SKM-1 (cell line): ENCODE measurements at regions not wholly inside any gene's neighbourhood (a gene's known extent, or its start where the extent isn't known, plus 50 kb on each side); places are given as distances from the start of the nearest gene placed in this dataset.

Experiments
- DNase-seq: peaks from one replicate; lab custom pipeline; 2025; ENCODE audit not compliant: unreplicated experiment; lab: John Stamatoyannopoulos, UW

DNA sequence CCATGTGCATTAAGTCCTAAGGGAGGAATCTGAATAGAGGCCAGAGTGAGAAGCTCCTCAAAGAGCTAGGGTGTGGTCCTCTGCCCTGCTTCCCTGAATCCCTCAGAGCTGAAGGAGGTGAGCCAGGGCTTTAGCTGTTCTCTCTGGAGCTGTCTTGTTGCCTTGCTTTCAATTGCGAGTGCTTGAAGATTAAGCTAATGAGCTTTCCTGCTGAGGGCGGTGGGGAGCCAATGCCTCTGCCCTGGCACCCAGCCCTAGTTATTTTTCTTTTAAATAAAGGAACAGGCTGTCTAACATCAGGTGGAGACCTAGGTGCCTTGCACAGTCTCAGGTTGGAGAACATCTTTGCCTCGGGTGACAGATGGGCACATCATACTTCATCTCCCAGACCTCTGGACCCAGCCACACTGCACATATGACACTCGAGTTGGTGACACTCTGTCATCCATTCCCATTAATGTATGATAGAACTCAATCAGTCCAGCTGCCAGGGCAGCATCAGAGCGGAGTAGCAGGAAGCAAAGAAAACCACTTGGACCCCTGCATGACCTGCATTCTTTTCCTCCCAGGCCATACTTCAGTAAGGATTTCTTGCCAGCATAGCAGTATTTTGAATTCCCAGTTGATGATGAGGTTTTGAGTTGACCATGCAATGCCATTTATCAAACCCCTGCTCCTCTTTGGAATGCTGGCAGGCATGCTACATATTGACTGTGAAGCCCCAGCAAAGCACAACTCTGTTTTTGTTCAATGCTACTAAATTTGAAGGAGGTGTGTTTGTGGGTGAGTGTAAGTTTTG lies 292.7 kb downstream of the RNF144A start:
- DNase-seq: no peak

GRCh38 chr2:7210712-7211111 lies 293.5 kb downstream of the RNF144A start:
- DNase-seq: no peak

DNA sequence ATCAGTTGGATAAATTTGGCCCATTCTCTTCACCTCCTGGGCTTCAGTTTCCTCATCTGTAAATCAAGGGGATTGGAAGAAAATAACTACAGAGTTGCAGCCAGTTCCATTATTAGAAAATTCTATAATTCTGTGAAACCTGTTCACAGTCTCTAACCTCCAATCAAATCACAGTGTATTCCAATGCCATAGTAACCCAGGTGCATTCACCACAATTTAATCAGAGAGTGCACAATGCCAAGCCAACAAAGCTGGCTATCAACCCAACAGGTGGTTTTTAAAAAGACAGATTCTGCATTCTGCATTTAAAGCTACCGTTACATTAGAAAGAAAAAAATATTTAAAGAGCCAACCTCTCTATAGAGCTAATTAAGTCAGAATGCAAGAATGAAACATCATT lies 308.6 kb downstream of the RNF144A start:
- no peak for DNase-seq

- DNase-seq: no peak
Observed at GRCh38 chr2:7226501-7226900, 309.3 kb downstream of the RNF144A start.

GRCh38 chr2:7233126-7233525 lies 315.9 kb downstream of the RNF144A start:
- no peak for DNase-seq

- DNase-seq: no peak
Observed at GRCh38 chr2:7237466-7237865, 320.3 kb downstream of the RNF144A start.

GRCh38 chr2:7239078-7239477 lies 321.9 kb downstream of the RNF144A start:
- no peak for DNase-seq

- DNase-seq: no peak
Observed at GRCh38 chr2:7241041-7241745, 324.0 kb downstream of the RNF144A start.

GRCh38 chr2:7242189-7242867 lies 325.1 kb downstream of the RNF144A start:
- DNase-seq: peak; percentile 21

GRCh38 chr2:7243276-7243675 lies 326.1 kb downstream of the RNF144A start:
- peak; percentile 56 for DNase-seq

- no peak for DNase-seq
Observed at GRCh38 chr2:7256377-7256776, 339.2 kb downstream of the RNF144A start.

GRCh38 chr2:7262727-7263126 lies 345.5 kb downstream of the RNF144A start:
- DNase-seq: no peak

DNA sequence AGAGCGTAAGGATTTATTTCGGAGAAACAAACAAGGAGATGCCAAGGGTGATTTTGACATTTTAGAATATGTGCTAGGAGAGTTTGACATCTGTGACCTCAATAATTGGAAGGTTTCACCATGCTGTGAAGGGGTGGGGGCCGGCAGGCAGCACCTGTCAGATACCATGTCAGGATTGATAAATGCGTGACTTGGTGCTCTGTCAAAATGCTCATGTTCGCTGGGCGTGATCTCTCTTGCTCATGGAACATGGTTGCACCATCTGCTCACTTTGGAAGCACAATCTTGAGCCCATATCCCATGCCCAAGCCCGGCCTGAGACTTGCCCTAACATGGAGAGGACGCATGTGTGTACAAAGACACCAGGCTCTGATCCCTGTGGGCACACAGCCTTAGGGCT lies 347.6 kb downstream of the RNF144A start:
- DNase-seq: no peak

DNA sequence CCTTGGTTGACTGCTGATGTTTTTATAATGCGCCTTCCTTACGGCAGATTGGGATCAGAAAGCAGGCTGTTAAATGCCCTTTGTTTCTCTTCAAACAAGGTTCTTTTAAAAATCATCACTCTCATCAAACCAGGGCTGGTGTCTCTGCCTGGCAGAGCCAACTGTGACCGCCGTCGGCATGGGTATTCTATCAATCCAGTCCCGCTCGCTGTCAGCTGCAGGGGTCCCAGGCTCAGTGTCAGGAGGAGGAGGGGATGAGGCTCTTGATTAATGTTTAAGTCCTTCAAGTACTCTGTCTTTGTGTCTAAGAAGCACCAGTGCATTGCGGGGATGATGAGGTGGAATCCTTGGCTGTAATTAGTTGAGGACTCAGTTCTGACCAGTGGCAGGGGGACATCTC lies 348.1 kb downstream of the RNF144A start:
- DNase-seq: no peak

DNA sequence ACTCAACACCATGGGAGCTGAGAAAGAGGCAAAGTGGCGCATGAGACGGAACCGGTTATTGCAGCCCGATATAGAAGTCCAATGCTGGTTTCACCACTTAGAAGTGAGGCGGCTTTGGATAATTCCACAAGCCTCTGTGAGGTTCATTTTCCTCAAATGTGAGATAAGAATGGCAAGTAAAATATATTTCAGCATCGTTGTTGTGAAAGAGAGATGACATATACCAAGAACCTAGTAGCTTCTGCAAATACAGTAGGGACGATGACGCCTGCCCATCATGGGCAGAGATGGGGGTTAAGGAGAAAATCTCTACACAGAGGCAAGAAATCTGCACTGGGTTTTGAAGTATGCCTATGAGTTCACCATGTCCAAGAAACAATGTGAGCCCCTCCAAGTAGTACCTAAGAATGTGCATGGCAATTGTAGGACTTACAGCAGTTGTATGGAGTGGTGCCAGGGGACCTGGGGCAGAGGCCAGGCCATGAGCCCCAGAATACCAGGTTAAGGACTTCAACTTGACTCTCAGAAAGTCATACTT lies 352.0 kb downstream of the RNF144A start:
- DNase-seq: no peak

GRCh38 chr2:7270011-7270431 lies 352.8 kb downstream of the RNF144A start:
- no peak for DNase-seq

DNA sequence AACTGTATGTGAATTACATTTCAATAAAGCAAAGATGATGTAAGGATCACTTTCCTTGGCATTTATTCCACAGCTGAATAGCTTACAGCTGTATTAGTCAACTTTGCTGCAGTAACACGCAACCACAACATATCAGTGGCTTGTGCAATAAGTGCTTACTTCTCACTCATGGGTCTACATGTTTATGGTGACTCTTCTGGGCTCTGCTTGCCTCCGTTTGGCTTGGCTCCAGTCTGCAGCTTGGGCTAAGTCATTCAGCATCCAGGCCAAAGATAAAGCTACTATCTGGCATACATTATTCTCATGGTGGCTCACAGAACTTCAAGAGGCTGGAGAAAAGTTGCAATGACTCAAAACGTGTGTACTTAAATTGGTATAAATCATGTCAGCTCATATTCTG lies 355.0 kb downstream of the RNF144A start:
- DNase-seq: no peak

GRCh38 chr2:7278984-7279383 lies 361.8 kb downstream of the RNF144A start:
- no peak for DNase-seq

DNA sequence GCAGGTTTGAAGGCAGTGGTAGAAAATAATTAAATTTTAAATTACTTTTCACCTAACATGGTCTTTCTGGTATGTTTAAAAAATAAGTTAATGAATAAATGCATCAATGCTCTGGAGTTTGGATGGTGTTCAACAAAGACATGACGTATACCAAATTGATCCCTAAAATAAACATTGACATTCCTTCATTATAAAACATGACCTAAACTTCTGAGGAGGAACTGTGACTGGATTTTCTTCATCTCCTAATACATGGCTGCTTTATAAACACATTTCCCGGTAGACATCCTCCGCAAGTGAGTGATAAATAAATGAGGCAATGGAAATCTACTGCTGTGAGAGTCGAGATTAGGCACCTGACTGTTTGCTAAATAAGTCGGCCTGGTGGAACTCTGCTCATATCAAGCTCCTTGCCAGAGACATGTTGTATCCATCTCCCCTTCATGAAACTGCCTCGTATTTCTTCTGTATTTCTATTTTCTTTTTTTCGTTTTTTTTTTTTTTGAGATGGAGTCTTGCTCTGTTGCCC lies 362.3 kb downstream of the RNF144A start:
- no peak for DNase-seq

- no peak for DNase-seq
Observed at GRCh38 chr2:7280790-7281189, 363.6 kb downstream of the RNF144A start.
